ENCODE measurements at regions not wholly inside any gene's neighbourhood (a gene's known extent, or its start where the extent isn't known, plus 50 kb on each side); places are given as distances from the start of the nearest gene placed in this dataset.
A peak's percentile ranks its signal among the peaks of the same experiment; 100 is the strongest.

- no peak for DNase-seq
Measured at GRCh38 chr21:43364261-43364510, 62.7 kb downstream of the SIK1 start.

- no peak for DNase-seq
Measured at GRCh38 chr21:43363506-43364260, 63.2 kb downstream of the SIK1 start.

GRCh38 chr21:43362915-43363314 lies 64.0 kb downstream of the SIK1 start:
- no peak for DNase-seq

GRCh38 chr21:43362321-43362791 lies 64.6 kb downstream of the SIK1 start:
- peak; percentile 65 for DNase-seq

GRCh38 chr21:43361493-43362296 lies 65.2 kb downstream of the SIK1 start:
- DNase-seq, result peak; percentile 49

GRCh38 chr21:43361127-43361492 lies 65.8 kb downstream of the SIK1 start:
- no peak for DNase-seq

GRCh38 chr21:43360441-43361126 lies 66.3 kb downstream of the SIK1 start:
- DNase-seq, result no peak

- DNase-seq, result no peak
Measured at GRCh38 chr21:43358940-43359822, 67.8 kb downstream of the SIK1 start.

GRCh38 chr21:43357715-43358430 lies 69.1 kb downstream of the SIK1 start:
- no peak for DNase-seq

- no peak for DNase-seq
Measured at GRCh38 chr21:43355925-43356289, 71.0 kb downstream of the SIK1 start.

- no peak for DNase-seq
Measured at GRCh38 chr21:43355266-43355924, 71.5 kb downstream of the SIK1 start.

- DNase-seq, result no peak
Measured at GRCh38 chr21:43354666-43355065, 72.3 kb downstream of the SIK1 start.

- DNase-seq, result no peak
Measured at GRCh38 chr21:43354026-43354420, 72.9 kb downstream of the SIK1 start.

GRCh38 chr21:43353282-43354025 lies 73.5 kb downstream of the SIK1 start:
- DNase-seq, result no peak

GRCh38 chr21:43352568-43353281 lies 74.2 kb downstream of the SIK1 start:
- no peak for DNase-seq

GRCh38 chr21:43352154-43352537 lies 74.8 kb downstream of the SIK1 start:
- DNase-seq, result no peak

GRCh38 chr21:43351501-43352153 lies 75.3 kb downstream of the SIK1 start:
- no peak for DNase-seq

GRCh38 chr21:43349644-43350043 lies 77.3 kb downstream of the SIK1 start:
- DNase-seq, result no peak

- no peak for DNase-seq
Measured at GRCh38 chr21:43348801-43349261, 78.1 kb downstream of the SIK1 start.

Data from left kidney (tissue), 1 donor.